Spleen (tissue), 11 donors: ENCODE measurements at regions not wholly inside any gene's neighbourhood (a gene's known extent, or its start where the extent isn't known, plus 50 kb on each side); places are given as distances from the start of the nearest gene placed in this dataset.
"Not testable (repeated sequence)": the region's sequence is repeated elsewhere in the genome, so short reads cannot be mapped to it uniquely, and the experiment has no call there.

ENCODE experiments used
- DNase-seq: peaks from one replicate; pipeline ENCODE4 v3.0.0-alpha.2; 2020
- H3K27ac ChIP-seq, 8 donors: fragments of 200-600 bp; sonication (generic) in 7 of 8; 1 replicate in 4 of 8; 2 replicates in 4 of 8; pipeline versions ENCODE4 v1.5.0 to v1.8.0; 2016 to 2021; ENCODE audit warnings: inconsistent platforms in 4 of 8, mild to moderate bottlenecking in 4 of 8, moderate library complexity in 1 of 8
- H3K27me3 ChIP-seq, 7 donors: fragments of 200-600 bp; sonication (generic) in 6 of 7; replicated peaks in 1 of 7; 1 replicate in 4 of 7; 2 replicates in 3 of 7; pipeline versions ENCODE4 v1.5.0 to v1.8.0; 2016 to 2021; ENCODE audit warnings: inconsistent platforms in 3 of 7, mild to moderate bottlenecking in 1 of 7
- H3K36me3 ChIP-seq, 6 donors: fragments of 200-600 bp; sonication (generic) in 5 of 6; 1 replicate in 4 of 6; 2 replicates in 2 of 6; pipeline versions ENCODE4 v1.5.0 to v1.8.0; 2016 to 2021; ENCODE audit warnings: inconsistent platforms in 2 of 6
- H3K4me1 ChIP-seq, 6 donors: fragments of 200-600 bp; sonication (generic) in 5 of 6; 1 replicate in 3 of 6; 2 replicates in 3 of 6; pipeline versions ENCODE4 v1.5.0 to v1.8.0; 2016 to 2021; ENCODE audit warnings: inconsistent platforms in 3 of 6
- H3K4me3 ChIP-seq, 8 donors: fragments of 200-600 bp; sonication (generic) in 7 of 8; 1 replicate in 4 of 8; 2 replicates in 4 of 8; pipeline versions ENCODE4 v1.5.0 to v1.8.0; 2016 to 2021; ENCODE audit warnings: inconsistent platforms in 4 of 8, mild to moderate bottlenecking in 4 of 8, moderate library complexity in 2 of 8
- H3K9me3 ChIP-seq, 8 donors: fragments of 200-600 bp; sonication (generic) in 7 of 8; 1 replicate in 4 of 8; 2 replicates in 4 of 8; pipeline versions ENCODE4 v1.5.0 to v1.8.0; 2016 to 2021; ENCODE audit warnings: inconsistent platforms in 4 of 8
- POLR2A ChIP-seq, 3 donors: fragments of 450-650 bp; IDR thresholded peaks; one replicate each; pipeline ENCODE4 v1.5.1; 2017; ENCODE audit warnings: antibody characterized with exemption in 3 of 3, mild to moderate bottlenecking in 1 of 3
- POLR2AphosphoS5 ChIP-seq, 3 donors: sonication (generic); formaldehyde crosslinking; IDR thresholded peaks; one replicate each; pipeline ENCODE4 v1.5.1; 2017; ENCODE audit warnings: antibody characterized with exemption in 3 of 3
- WGBS, 5 donors: extraction: QIAGEN DNeasy Blood & Tissue Kit in 3 of 5; methylation state at CpG; one replicate each; pipeline versions ENCODE4 v1.1.5 to v1.1.7; 2013 to 2018; 5-methylcytosine and 5-hydroxymethylcytosine counted together
- intact Hi-C: fragments of 100-400 bp; cut with DNase I; formaldehyde crosslinking; loops from one replicate; pipeline ENCODE4 v1.15.0; 2023; ENCODE audit warnings: low total_unique reads
- TF ChIP-seq, protein P1 (sequence below), 11 experiments: fragments of 200-600 bp in 7 of 11; fragments of 450-650 bp in 4 of 11; sonication (generic) in 4 of 11; IDR thresholded peaks in 8 of 11; conservative IDR thresholded peaks in 3 of 11; 1 replicate in 7 of 11; 2 replicates in 4 of 11; pipeline versions ENCODE4 v1.4.0 to v1.8.0; 2016 to 2021; ENCODE audit warnings: antibody characterized with exemption in 11 of 11, inconsistent platforms in 4 of 11, mild to moderate bottlenecking in 1 of 11
- donor health status: healthy with polysubstance abuse.
- donor health status: DM: no; HTN: no; CAD: no; lungs with moderate emphysema.
- donor health status: DM: no; HTN: no; CAD: no.
- donor health status: Bipolar disorder and iron deficiency.
- donor health status: healthy.
- donor health status: DM: no; HTN: no; CAD: no.
- donor health status: DM: yes; HTN: yes; CAD: no.

DNA sequence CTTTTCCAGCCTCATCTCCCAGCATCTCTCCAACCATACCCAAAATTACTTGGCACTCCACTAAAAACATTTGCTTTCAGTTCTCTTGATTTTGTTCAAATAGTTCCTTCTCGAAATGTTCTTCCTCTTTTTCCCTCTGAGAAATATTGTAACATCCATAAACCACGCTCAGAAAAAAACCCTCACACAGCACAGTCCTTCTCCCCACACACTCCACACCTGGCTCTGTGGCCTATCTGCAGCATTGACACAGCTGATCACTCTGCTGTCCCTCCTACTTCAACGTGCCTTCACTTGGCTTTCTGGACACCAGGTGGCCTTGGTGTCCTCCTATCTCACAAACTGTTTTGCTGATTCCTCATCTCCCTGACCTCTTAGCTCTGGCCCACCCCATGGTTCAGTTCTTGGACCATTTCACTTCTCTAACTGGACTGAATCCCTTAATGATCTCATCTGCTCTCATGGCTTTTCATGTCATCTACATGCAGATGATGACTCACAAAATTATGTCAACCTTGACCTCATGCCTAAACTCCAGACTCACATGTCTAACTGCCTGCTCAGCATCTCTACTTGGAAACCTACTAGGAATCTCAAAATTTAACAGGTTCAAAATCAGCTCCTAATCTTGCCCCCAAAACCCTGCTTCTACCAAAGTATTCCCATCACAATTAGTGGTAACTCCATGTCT lies 93.3 kb downstream of the TRIM42 start:
- Histone ChIP-seq H3K4me3 (no peak overlapping the region), H3K4me1 (no peaks in the 10 kb centered on the region), H3K9me3 (peaks cover 0 to 13% (median 0%) of the 10 kb centered on the region in 8 donors), H3K27me3 (peaks cover 0 to 12% (median 0%) of the 10 kb centered on the region in 7 donors), H3K36me3 (no peaks in the 10 kb centered on the region), H3K27ac (no peak overlapping the region)
- DNase-seq: no peak
- intact Hi-C loops: no loop called here
- TF ChIP-seq POLR2A (IDR thresholded peaks at IDR 0.05) (no peak), POLR2AphosphoS5 (IDR thresholded peaks at IDR 0.05) (no peak)
- TF ChIP-seq, protein P1, sequence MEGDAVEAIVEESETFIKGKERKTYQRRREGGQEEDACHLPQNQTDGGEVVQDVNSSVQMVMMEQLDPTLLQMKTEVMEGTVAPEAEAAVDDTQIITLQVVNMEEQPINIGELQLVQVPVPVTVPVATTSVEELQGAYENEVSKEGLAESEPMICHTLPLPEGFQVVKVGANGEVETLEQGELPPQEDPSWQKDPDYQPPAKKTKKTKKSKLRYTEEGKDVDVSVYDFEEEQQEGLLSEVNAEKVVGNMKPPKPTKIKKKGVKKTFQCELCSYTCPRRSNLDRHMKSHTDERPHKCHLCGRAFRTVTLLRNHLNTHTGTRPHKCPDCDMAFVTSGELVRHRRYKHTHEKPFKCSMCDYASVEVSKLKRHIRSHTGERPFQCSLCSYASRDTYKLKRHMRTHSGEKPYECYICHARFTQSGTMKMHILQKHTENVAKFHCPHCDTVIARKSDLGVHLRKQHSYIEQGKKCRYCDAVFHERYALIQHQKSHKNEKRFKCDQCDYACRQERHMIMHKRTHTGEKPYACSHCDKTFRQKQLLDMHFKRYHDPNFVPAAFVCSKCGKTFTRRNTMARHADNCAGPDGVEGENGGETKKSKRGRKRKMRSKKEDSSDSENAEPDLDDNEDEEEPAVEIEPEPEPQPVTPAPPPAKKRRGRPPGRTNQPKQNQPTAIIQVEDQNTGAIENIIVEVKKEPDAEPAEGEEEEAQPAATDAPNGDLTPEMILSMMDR (IDR thresholded peaks at IDR 0.05 in 8 of 11, conservative IDR thresholded peaks at IDR 0.05 in 3 of 11): no peak
- 27 to 38% (median 34%) methylated on average over 3 of the region's 3 CpGs for WGBS, 5 donors

- Histone ChIP-seq H3K27ac (no peak overlapping the region), H3K4me1 (no peaks in the 10 kb centered on the region), H3K27me3 (no peaks in the 10 kb centered on the region), H3K9me3 (peaks cover 0 to 17% (median 0%) of the 10 kb centered on the region in 8 donors), H3K36me3 (no peaks in the 10 kb centered on the region), H3K4me3 (no peak overlapping the region)
- TF ChIP-seq, protein P1 (IDR thresholded peaks at IDR 0.05 in 8 of 11, conservative IDR thresholded peaks at IDR 0.05 in 3 of 11): no peak
- TF ChIP-seq POLR2A (IDR thresholded peaks at IDR 0.05) (no peak), POLR2AphosphoS5 (IDR thresholded peaks at IDR 0.05) (no peak)
- 65 to 80% (median 73%) methylated on average over 4 of the region's 4 CpGs for WGBS, 5 donors
- no peak for DNase-seq
- intact Hi-C loops: no loop called here
Observed at GRCh38 chr3:140777631-140778233, 99.9 kb downstream of the TRIM42 start.

DNA sequence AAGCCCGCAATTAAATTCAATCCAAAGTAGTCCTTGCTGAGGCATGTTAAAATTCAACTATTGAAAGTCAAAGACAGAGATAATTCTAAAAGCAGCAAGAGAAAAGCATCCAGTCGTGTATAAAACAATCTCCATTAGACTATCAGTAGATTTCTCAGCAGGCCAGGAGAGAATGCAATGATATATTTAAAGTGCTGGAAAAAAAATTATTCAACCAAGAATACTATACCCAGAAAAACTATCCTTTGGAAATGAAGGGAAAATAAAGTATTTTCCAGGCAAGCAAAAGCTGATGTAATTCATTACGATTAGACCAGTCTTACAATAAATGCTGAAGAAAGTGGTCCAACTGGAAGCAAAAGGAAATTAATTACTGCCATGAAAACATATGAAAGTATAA lies 113.5 kb downstream of the TRIM42 start:
- no peaks in the 10 kb centered on the region for H3K4me1 ChIP-seq
- intact Hi-C loops: no loop called here
- TF ChIP-seq POLR2A (IDR thresholded peaks at IDR 0.05): no peak
- no peak for TF ChIP-seq POLR2AphosphoS5 (IDR thresholded peaks at IDR 0.05)
- TF ChIP-seq, protein P1 (IDR thresholded peaks at IDR 0.05 in 8 of 11, conservative IDR thresholded peaks at IDR 0.05 in 3 of 11): no peak
- peaks cover 8 to 37% (median 28%) of the 10 kb centered on the region in 8 donors for H3K9me3 ChIP-seq
- DNase-seq: no peak
- H3K4me3 ChIP-seq: no peak overlapping the region
- no peaks in the 10 kb centered on the region for H3K36me3 ChIP-seq
- H3K27ac ChIP-seq: no peak overlapping the region
- WGBS, 5 donors: 85 to 97% (median 89%) methylated on average over 3 of the region's 3 CpGs
- H3K27me3 ChIP-seq: no peaks in the 10 kb centered on the region

GRCh38 chr3:140794507-140794906 lies 116.6 kb downstream of the TRIM42 start:
- no peak overlapping the region for H3K27ac ChIP-seq
- intact Hi-C loops: no loop called here
- WGBS, 5 donors: 49 to 72% (median 60%) methylated on average over 3 of the region's 3 CpGs
- H3K36me3 ChIP-seq: no peaks in the 10 kb centered on the region
- no peak for DNase-seq
- H3K4me3 ChIP-seq: no peak overlapping the region
- H3K9me3 ChIP-seq: peaks cover 8 to 57% (median 44%) of the 10 kb centered on the region in 8 donors
- H3K27me3 ChIP-seq: no peaks in the 10 kb centered on the region
- no peaks in the 10 kb centered on the region for H3K4me1 ChIP-seq
- TF ChIP-seq POLR2A (IDR thresholded peaks at IDR 0.05) (no peak), POLR2AphosphoS5 (IDR thresholded peaks at IDR 0.05) (no peak)
- TF ChIP-seq, protein P1 (IDR thresholded peaks at IDR 0.05 in 8 of 11, conservative IDR thresholded peaks at IDR 0.05 in 3 of 11): no peak

GRCh38 chr3:140802898-140803297 lies 125.0 kb downstream of the TRIM42 start:
- H3K4me1 ChIP-seq, H3K27me3 ChIP-seq, H3K36me3 ChIP-seq, H3K27ac ChIP-seq, intact Hi-C loops, H3K4me3 ChIP-seq, DNase-seq: not testable (repeated sequence)
- 29 to 50% (median 38%) methylated on average over 1 of the region's 1 CpG for WGBS, 5 donors
- H3K9me3 ChIP-seq: peaks cover 0 to 62% (median 31%) of the 10 kb centered on the region in 8 donors
